ENCODE measurements at regions not wholly inside any gene's neighbourhood (a gene's known extent, or its start where the extent isn't known, plus 50 kb on each side); places are given as distances from the start of the nearest gene placed in this dataset.

DNA sequence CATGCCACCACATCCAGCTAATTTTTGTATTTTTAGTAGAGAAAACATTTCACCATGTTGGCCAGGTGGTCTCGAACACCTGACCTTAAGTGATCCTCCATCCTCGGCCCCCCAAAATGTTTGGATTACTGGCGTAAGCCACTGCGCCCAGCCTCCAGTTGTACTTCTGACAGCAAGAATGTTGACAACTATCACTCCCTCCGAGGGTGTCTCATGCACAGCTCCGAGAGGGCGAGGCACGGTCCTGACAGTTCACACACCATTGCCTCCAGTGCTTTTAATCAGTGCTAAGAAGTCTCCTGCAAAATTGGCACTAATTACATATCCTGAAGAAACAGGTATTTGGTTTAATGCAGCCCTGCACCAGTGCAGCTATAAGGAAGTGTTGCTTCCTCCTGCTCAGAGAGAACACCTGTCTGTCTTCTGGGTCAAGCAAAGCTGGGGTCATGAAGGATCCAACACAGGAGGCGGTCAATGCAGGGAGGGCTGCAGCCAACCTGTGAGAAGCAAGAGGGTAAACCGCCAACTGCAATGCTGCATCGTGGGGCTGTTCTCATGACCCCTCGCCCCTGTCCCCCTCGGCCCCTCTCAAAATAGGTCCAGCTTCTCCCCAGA is 184.0 kb downstream of the MED10 start:
- no peak for DNase-seq

DNA sequence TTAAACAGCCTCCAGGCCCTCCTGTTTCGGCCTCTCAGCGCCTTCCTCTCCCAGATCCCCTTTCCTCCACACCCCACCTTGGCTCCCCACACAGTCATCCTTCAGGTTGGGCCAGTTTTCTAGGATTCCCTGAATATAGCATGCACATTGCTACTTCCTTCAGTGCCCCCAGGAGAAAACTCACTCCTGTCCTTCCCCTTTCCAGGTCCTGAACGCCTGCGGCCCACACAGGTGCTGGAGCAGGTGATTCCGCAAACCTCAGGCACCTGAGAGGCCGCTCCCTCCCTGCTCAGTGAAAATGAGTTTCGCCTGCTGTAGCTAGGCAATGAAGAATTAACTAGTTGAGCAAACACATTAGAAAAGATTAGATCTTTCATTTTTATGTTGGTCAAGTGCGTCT is 185.0 kb downstream of the MED10 start:
- DNase-seq, result no peak

GRCh38 chr5:6190838-6191237 is 187.5 kb downstream of the MED10 start:
- DNase-seq, result no peak

GRCh38 chr5:6188976-6189375 is 189.4 kb downstream of the MED10 start:
- no peak for DNase-seq

GRCh38 chr5:6188344-6188743 is 190.0 kb downstream of the MED10 start:
- DNase-seq, result no peak

GRCh38 chr5:6187501-6187900 is 190.8 kb downstream of the MED10 start:
- DNase-seq, result no peak

DNA sequence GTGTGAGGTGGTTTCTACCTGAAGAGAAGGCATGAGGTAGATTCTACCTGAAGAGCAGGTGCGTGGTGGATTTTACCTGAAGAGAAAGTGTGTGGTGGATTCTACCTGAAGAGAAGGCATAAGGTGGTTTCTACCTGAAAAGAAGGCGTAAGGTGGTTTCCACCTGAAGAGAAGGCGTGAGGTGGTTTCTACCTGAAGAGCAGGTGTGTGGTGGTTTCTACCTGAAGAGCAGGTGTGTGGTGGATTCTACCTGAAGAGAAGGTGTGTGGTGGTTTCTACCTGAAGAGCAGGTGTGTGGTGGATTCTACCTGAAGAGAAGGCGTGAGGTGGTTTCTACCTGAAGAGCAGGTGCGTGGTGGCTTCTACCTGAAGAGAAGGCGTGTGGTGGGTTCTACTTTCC is 192.8 kb downstream of the MED10 start:
- DNase-seq, result no peak

- no peak for DNase-seq
Measured at GRCh38 chr5:6184481-6184880, 193.9 kb downstream of the MED10 start.

DNA sequence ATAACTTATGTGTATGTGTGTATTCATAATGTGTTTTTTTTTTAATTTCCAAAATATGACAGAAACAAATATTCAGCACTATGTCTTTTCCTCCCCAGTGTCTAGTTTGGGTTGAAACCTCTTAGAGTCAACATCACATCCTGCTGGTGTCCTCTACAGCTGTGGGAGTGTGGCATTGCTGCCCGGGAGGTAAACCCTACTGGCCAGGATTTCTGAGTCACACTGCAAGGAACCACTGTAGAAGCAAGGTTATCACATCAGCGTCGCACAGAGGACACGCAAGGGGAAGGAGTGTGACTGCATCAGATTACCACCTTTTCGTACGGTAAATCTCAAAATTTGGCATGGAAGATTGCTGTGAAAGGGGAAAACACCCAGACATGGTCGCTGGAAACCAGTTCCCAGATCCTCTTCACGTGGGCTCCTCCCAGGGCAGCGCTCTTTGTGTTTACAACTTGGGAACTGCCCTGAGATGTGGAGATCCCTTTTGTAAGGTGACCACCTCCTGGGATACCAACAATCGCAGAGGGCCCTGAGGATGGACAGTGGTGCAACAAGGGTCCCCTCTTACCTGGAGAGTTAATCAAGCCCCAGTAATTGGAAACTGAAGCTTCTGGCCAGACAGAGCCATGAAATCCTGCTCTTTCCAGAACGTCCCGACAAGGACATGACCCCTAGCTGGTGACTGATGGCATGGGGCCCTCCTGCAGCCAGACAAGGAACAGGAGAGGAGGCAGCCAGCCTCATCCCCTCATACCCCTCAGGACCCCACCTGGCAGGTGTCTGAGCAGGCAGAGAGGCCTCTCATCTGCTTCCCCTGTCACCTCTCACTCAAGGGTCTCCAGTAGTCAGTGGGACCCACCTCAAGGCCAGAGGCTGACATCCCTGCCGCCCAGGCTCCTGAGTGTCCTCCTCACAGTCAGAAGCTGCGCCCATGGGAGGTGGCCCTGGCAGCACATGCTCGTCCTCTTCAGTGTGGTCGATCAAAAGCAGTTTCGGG is 194.7 kb downstream of the MED10 start:
- no peak for DNase-seq

- DNase-seq, result no peak
Measured at GRCh38 chr5:6182271-6182815, 196.0 kb downstream of the MED10 start.

DNA sequence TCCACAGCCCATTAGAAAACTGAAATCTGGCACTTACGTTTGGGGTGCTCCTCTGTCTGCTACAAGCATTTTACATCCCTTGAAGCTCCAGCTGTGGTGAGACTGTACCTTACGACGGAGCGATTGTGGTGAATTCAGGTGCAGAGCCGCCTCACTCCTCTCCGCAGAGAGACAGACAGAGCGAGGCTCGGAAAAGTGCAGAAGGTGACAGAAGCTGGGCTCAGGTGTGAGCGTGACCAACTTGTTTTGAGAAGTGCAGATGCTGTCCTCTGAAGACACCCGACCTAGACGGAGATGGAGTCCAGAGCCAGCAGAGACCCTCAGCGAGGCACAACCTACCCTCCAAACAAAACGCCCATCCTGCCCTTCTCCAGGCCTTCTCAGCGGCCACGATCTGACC is 196.5 kb downstream of the MED10 start:
- DNase-seq, result no peak

- DNase-seq, result no peak
Measured at GRCh38 chr5:6181147-6181729, 197.1 kb downstream of the MED10 start.

- DNase-seq, result no peak
Measured at GRCh38 chr5:6180231-6180872, 198.0 kb downstream of the MED10 start.

DNA sequence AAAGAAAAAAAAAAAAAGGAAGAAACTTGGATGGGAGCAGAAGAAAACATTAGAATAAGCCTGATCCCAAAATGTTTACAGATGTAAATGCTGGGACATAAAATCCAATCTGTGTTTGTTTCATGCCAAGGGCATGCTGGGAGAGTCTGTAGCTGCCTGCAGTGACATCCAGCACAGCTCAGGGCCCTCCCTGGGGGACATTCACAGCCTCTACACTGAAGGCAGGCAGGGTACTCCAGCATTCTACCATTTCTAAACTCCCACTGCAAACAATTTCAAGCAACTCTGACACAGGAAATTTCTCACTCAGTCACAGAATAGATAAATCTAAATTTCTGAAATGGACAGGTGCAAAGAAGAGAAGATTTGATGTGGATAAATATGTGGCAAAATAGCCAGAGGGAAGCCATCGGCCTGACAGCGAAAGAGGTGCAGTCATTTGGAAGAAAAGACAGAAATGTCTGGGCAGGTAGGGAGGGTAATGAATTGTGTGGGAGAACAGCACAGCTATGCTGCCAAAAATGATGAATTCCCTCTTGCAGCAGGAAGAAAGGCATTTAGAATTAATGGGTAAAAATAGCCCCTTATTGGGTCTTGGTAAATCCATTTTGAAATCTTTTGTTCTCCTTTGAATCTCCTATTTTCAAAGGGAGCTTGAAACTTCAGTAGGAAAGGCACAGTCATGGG is 199.4 kb downstream of the MED10 start:
- DNase-seq, result peak; percentile 42

GRCh38 chr5:6177926-6178325 is 200.4 kb downstream of the MED10 start:
- DNase-seq, result no peak

- DNase-seq, result no peak
Measured at GRCh38 chr5:6176102-6176693, 202.1 kb downstream of the MED10 start.

GRCh38 chr5:6175172-6175854 is 203.0 kb downstream of the MED10 start:
- DNase-seq, result no peak

DNA sequence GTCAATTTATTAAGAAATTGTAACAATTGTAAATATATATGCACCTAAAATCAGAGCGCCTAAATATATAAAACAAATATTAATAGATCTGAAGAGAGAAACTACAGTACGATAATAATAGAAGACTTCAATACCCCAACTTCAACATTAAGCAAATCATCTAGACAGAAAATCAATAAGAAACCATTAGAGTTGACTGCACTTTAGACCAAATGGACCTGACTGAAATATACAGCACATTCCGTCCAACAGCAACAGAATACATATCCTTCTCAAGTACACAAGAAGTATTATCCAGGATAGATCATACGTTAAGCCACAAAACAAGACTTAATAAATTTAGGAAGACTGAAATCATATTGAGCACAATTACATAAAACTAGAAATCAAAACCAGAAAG is 208.7 kb downstream of the MED10 start:
- DNase-seq, result no peak

DNA sequence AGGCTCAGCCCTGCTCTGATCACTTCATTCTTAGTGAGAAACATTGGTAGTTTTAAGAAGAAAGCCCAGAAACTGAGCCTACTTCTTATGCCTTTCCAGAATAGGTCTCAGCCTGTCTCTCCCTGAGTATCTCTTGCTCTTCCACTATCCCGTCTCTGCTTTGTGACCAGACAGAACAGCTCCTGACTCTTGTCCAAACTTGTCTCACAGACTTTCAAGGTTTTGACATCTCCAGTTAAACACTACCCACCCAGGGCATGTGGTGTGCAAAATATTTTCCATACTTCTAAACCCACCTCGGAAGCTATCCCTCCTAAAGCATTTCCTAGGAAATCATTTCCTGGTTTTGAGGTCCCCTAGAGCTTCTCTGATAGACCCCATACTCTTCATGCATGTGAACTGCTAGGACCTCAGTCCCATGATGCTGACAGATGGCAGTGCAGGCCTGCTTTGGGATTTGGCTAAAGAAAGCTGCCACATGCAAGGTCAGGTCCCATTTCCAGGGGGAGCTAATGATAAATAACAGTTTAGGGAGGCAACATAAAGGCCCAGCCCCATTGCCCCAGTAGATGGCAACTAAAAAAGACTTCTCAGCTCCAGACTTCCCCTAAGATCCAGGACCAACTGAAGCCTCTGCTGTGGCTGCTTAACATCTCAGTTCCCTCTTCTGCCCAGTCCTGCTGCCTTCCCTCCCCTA is 211.5 kb downstream of the MED10 start:
- DNase-seq, result no peak

GRCh38 chr5:6163913-6164312 is 214.4 kb downstream of the MED10 start:
- DNase-seq, result no peak
